HL-60/S4 (cell line): ENCODE measurements at regions not wholly inside any gene's neighbourhood (a gene's known extent, or its start where the extent isn't known, plus 50 kb on each side); places are given as distances from the start of the nearest gene placed in this dataset.

Experiments used
- in situ Hi-C: fragments of 300-500 bp; cut with MboI; formaldehyde crosslinking; loops from 2 replicates; pipeline ENCODE4 v1.14.3; 2022; ENCODE audit warnings: low sequenced_read_pairs

DNA sequence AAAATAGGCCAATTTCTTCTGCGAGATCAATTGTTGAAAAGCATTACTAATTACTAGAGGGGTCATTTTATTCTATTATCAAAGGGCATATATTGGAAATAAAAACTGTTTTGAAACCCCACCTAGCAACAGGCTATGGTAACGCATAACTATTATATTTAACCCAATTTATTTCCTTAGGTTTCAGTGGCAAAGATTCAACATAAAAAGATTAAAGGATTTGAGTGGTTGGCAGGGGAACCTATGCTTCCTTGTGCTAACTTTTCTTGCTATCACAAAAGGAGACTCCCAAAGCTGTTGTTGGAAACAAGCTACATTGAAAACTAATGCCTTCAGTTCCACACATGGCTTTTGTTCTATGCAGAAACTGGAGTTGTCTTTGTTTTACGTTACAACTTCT, 166.9 kb upstream of the KLF3 start:
- in situ Hi-C loops = no loop called here

GRCh38 chr4:38499101-38499500, 164.9 kb upstream of the KLF3 start:
- in situ Hi-C loops = no loop called here

DNA sequence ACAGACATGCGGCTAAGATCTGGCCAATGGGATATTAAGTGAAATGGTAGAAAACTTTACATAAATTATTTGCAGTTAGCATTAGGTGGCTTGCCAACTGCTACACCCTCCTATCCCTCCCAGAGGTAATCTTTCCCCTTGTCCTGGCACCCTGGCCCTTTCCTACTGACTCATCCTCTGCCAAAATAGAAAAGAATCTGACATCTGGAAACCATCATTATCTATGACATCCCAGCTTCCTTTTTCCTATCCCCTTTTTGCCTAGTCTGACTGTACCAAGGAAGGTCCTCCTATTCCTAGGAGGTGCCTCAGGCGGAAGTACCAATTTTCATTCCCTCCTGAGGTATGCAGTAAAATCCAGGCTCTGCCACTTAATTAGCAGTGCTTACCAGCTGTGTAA, 163.6 kb upstream of the KLF3 start:
- in situ Hi-C loops = no loop called here

DNA sequence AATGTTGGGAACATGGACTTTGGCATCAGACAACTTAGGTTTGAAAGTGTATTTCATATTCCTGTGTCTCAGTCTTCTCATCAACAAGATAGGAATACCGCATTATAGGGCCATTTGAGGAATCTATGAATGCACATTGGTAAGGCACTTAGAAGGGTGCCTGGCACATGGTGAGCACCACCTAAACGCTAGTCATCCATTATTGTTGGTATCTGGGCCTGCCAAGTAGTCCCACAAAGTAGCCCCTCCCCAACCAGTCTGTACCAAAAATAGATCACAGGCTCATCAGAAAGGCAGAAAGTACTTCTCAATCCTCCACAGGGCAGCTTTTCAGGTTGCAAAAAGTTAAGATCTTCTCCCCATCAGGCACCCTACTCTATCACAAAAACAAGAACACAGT, 162.3 kb upstream of the KLF3 start:
- in situ Hi-C loops = no loop called here

DNA sequence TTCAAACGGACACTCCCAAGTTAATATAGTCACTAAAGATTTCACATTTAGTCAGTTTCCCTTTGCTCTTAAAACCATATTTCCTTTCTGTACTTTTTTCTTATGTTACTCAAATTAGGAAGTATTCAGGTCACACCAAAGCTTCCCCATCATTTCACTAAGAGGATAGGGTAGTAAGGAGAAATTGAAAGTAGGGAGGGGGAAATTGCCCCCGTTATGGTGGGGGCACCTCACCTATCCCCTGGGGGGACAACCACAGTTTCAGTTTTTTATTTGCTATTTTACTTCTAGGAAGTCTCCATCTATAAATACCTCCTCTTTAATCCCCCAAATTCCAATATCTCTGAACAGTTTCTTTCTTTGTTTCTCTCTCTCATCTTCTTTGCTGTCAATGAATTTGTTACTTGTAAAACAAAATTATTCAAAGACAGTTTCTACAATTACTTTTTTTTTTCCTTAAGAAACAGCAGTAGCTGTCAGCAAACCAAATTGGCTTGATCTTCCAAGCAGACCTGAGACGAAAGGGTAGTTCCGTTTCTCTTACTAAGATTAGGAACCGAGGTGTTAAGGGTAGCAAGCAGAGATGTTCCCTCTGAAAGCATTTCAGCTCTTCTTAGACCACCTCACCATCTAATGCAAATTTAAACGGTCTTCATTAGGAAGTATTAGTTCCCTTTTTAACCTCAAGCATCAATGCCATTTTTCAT, 160.2 kb upstream of the KLF3 start:
- in situ Hi-C loops = no loop called here

DNA sequence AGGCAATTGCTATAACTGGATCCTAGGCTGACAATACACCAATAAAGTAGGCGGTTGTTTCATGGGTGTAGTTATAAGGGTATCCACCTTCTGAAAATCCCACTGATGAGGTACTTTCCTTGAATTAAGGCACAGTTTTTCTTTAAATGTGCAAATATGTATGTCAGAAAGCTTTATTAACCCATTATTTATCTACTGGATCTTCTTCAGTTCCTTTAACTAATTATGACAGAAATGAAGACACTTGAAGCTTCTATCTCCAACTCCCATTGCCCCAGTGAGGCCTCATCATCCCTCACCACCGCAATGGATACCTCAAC, 159.6 kb upstream of the KLF3 start:
- in situ Hi-C loops = no loop called here

DNA sequence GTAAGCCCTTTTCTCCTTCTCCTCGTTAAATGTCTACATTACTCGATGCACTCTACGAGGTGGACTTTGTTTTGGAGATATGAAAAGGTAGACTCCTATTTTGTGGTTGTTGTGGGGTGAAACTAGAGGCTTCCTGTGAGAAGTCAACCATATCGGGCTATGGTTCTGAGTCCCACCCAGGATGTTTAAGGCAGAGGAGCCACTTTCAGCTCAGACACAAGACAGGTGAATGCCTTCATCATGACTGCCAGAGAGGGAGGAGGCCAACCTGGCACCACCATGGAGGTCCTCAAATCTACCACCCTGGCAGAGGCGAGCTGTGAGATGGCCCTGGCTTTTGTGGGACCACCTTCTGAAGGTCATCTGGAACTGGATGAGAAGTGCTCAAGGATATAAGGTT, 154.4 kb upstream of the KLF3 start:
- in situ Hi-C loops = no loop called here

DNA sequence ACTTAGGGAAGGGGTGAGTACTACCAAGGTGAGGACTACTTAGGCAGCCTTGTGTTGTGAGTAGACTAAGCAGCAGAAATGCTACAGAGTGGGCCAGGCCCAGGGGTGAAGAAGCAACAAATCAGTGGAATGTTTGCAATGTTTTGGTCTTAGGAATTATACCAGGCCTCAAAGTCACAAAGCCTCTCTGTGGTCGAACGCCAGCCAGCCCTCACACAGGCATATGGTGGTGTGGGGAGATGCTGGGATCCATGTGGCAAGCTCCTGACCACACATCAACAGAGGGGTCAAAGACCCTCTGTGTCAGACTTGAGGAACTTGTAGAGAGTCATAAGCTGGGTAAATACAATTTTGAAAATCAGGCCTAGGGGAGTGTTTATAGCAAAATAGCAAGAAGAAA, 153.8 kb upstream of the KLF3 start:
- in situ Hi-C loops = no loop called here

DNA sequence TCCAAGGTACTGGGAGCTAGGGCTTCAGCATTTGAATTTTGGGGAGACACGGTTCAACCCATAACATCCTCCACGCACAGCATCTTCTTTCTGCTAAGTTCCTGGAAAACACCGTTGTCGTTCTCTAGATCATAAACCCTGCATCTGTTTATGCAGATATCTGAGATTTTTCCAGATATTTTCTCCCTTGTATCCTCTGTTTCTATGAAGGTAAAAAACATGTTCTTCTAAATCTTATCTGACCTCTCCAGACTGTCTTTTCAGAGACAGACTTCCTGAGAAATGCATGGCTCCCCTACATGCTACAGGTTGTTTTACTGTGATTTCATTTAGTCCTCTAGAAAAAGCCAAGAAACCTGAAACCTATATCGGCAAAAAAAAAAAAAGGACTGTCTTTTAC, 152.3 kb upstream of the KLF3 start:
- in situ Hi-C loops = no loop called here

- in situ Hi-C loops = no loop called here
These were observed 151.2 kb upstream of the KLF3 start for GRCh38 chr4:38512840-38513239.

DNA sequence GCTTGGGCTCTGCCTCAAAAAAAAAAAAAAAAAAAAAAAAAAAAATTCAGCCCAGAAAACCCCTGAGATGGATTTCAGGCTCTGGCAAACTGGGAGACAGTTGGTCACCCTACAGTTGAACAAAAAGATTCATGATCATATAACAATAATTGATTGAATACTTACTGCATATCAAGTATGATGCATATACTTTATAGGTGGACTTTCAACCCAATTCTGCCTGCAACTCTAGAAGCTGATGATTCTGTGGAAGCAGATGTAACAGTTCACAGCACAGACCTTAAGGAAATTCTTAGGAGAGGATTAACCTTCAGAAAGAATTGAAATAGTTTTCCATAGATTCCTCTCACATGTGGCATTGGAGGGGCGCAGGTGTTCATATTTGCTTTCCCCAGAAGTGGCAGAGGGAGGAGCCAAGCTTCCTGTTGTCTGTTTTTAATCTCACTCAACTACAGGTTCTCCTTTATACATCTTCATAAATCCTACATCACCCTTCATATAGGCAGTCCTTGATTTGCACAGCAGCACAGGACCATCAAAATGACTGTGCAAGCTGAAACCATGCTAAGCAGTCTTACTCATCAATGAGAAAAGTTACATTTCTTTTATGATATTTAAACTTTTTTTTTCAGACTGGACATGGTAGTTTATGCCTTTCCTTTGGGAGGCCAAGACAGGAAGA, 149.4 kb upstream of the KLF3 start:
- in situ Hi-C loops = no loop called here

- in situ Hi-C loops = no loop called here
These were observed 147.8 kb upstream of the KLF3 start for GRCh38 chr4:38516190-38516589.

GRCh38 chr4:38519666-38520065, 144.3 kb upstream of the KLF3 start:
- in situ Hi-C loops = no loop called here

DNA sequence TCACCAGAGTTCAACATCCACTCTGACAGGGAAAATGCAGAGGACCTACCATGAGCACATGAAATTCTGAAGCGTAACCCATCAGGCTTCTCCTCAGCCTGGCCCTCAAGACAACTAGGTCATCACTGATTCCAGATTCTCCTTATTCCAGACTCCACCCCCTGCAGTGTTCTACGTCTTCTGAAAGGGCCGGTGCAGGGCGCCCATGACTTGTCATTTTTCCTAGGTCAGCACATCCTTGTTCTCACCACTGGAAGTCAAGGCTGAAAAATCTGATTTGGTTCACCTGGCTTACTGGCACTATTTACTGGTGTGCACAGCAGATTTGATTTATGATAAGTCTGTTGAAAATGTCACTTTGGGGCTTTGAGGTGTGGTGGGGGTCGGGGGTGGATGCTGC, 140.9 kb upstream of the KLF3 start:
- in situ Hi-C loops = no loop called here

DNA sequence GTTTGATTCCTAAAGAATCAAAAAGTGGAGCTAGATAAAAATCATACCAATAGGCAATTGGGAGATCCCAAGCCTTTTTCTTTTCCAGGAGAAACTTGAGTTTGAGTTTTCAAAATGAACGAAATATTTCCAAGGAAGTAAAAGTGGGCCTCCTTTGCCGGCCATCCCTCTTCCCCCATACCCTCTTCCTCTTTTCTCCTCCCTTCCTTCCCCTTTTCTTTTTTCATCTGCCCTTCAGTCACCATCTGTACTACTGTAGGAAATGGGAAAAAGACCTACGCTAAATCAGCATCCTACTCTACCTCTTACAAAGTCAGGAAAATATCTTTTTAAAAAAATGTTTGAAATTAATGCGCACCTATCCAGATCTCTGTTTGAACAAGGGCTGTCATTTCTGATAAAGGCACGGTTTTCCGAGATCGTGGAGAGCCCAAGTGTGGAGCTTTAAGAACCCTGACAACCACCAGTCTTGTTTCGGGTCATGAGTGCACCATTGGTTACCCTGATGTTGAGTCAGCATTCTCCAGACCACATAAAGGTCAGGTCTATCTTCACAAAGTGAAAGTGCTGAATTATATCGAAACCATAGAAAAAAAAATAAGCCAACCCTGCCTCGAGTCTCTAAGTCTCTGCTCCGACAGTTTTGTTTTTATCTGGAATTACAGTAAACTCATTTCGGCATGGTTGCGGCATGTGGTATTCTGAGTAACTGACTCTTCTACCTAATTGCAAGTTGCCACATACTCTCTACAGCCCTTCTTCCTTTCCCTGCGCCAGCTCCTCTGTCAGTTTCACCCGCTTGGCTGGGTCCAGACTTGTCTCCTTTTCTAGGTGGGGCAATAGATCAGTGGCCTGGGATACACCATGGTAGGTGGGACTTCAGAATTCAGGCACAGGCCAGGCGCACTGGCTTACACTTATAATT, 140.2 kb upstream of the KLF3 start:
- in situ Hi-C loops = no loop called here

DNA sequence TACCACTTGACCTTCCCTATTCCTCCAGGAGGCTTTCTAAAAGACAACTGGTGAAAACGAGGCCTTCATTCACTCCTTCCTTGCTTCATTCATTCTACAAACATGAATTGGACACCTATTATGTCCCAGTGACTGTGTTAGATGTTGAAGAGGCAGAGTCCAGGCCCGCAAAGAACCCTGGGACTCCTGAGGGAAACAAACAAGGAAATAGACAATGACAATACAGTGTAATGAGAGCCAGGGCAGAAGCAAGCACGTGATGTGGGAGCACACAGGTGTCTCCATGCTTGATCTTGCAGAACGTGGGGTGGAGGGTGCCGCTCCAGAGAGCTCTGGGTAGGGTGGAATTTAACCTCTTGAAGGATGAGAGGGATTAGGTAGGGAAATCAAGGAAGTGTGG, 137.6 kb upstream of the KLF3 start:
- in situ Hi-C loops = no loop called here

GRCh38 chr4:38529189-38530115, 134.5 kb upstream of the KLF3 start:
- in situ Hi-C loops = no loop called here

DNA sequence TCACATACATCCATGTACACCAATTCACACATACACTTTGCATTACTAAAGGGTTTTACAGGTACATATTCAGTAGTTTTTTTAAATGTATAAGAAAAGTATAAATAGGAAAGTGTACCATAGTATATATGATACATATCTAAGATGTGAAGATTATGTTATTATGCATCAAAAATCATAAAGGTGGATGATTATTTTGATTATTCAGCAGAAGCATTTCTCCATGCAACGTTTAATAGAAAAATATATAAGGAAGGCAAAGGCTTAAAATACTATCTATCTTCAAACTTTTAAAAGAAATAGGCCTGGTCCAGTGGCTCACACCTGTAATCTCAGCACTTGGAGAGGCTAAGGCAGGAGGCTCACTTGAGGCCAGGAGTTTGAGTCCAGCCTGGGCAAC, 133.5 kb upstream of the KLF3 start:
- in situ Hi-C loops = no loop called here

DNA sequence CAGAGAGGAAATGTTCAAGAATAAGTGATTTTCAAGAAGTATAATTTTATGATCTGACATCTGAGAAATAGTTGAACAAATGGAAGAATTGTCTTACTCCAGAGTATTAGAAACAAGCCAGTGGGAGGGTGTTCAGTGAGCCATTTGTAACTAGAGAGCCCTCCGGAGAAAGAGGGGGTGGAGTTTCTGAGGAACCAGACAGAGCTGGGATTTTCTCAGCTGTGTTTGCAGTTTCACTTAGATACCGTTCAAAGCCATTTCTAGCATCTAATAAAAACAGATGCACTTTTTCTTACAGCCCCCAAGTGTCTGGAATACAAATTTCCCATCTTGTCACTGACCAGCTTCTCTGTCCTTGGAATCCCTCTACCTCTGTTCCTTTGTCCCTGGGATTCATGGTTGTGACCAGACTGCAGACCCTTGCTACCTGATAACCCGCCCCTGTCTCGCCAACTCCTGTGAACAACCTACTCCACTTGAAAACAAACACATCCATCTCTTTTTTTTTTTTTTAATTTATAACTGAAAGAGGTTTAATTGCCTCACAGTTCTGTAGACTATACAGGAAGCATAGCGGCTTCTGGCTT, 132.8 kb upstream of the KLF3 start:
- in situ Hi-C loops = no loop called here

- in situ Hi-C loops = no loop called here
These were observed 131.0 kb upstream of the KLF3 start for GRCh38 chr4:38532908-38533499.
